GM12878 (cell line): ENCODE measurements at regions not wholly inside any gene's neighbourhood (a gene's known extent, or its start where the extent isn't known, plus 50 kb on each side); places are given as distances from the start of the nearest gene placed in this dataset.

Experiments used
- ATAC-seq: fragments of 200-7000 bp; cut with Tn5 transposase; 3 replicates; pipeline ENCODE4 v1.9.1; 2020; ENCODE audit warnings: mild to moderate bottlenecking, moderate library complexity
- BruUV-seq: library from RNA; stranded (reverse); fragments of 400-500 nt; replicated peaks from 2 replicates; lab custom pipeline; 2021; lab: Mats Ljungman, UMichigan
- CTCF ChIA-PET: fragments of 300-600 bp; sonication (Branson Sonifier 250); formaldehyde crosslinking; extraction: SDS; loops from one replicate; lab custom pipeline; 2021; ENCODE audit warnings: inconsistent platforms; lab: Yijun Ruan, JAX
- POLR2A ChIA-PET: fragments of 350-600 bp; formaldehyde crosslinking; extraction: SDS; loops from one replicate; lab custom pipeline; 2021; ENCODE audit warnings: inconsistent platforms; lab: Charles Lee
- RAD21 ChIA-PET: fragments of 300-600 bp; sonication (Branson Sonifier 250); formaldehyde crosslinking; loops from one replicate; lab custom pipeline; 2023; ENCODE audit warnings: antibody characterized with exemption; ENCODE audit not compliant: unreplicated experiment; lab: Charles Lee
- SMC1A ChIA-PET: fragments of 300-600 bp; sonication (Branson Sonifier 250); formaldehyde crosslinking; loops from one replicate; lab custom pipeline; 2023; ENCODE audit not compliant: unreplicated experiment, uncharacterized antibody; lab: Charles Lee
- DNase-seq: peaks from one replicate; pipeline ENCODE4 v3.0.0-alpha.2; 2011; ENCODE audit warnings: low read depth, low spot score
- FAIRE-seq: peaks from 3 replicates; lab custom pipeline; 2011; peaks lifted over from hg19 to GRCh38; lab: Jason Lieb, UNC
- H2AFZ ChIP-seq: 2 replicates; pipeline ENCODE4 v1.6.0; 2011; ENCODE audit warnings: low read depth, low read length, control low read depth; ENCODE audit not compliant: control insufficient read depth
- H3K27ac ChIP-seq: 2 replicates; pipeline ENCODE4 v1.5.1; 2011; ENCODE audit warnings: control low read depth; ENCODE audit not compliant: control insufficient read depth, insufficient read depth
- H3K27me3 ChIP-seq, 2 experiments: replicated peaks in 1 of 2; 2 replicates each; pipeline versions ENCODE4 v1.6.0 to v1.6.1; 2011; ENCODE audit warnings: low read length in 1 of 2; ENCODE audit not compliant: control insufficient read depth in 2 of 2, insufficient read depth in 2 of 2
- H3K36me3 ChIP-seq, 2 experiments: 2 replicates each; pipeline ENCODE4 v1.5.1; 2011; ENCODE audit warnings: low read length in 1 of 2; ENCODE audit not compliant: control insufficient read depth in 2 of 2, insufficient read depth in 2 of 2
- H3K4me1 ChIP-seq: 2 replicates; pipeline ENCODE4 v1.6.1; 2011; ENCODE audit warnings: mild to moderate bottlenecking, low read length, moderate library complexity, mixed read lengths; ENCODE audit not compliant: control insufficient read depth, insufficient read depth
- H3K4me2 ChIP-seq: 2 replicates; pipeline ENCODE4 v1.6.0; 2011; ENCODE audit warnings: control low read depth; ENCODE audit not compliant: control insufficient read depth, insufficient read depth
- H3K4me3 ChIP-seq: fragments of 200-600 bp; sonication (generic); 2 replicates; pipeline ENCODE4 v1.5.1; 2016
- H3K79me2 ChIP-seq: 2 replicates; pipeline ENCODE4 v1.6.0; 2011; ENCODE audit warnings: low read length; ENCODE audit not compliant: control insufficient read depth, insufficient read depth
- H3K9ac ChIP-seq: 2 replicates; pipeline ENCODE4 v1.8.0; 2011; ENCODE audit warnings: low read length, control low read depth, mixed read lengths; ENCODE audit not compliant: control insufficient read depth, insufficient read depth
- H3K9me3 ChIP-seq: replicated peaks from 3 replicates; pipeline ENCODE4 v1.5.1; 2011; ENCODE audit warnings: mild to moderate bottlenecking, low read length; ENCODE audit not compliant: control insufficient read depth, insufficient read depth
- H4K20me1 ChIP-seq: 2 replicates; pipeline ENCODE4 v1.6.0; 2011; ENCODE audit not compliant: control insufficient read depth, insufficient read depth
- JUND ChIP-seq: IDR thresholded peaks from 2 replicates; pipeline ENCODE4 v1.6.1; 2012; ENCODE audit warnings: low read depth, mild to moderate bottlenecking, low read length, improper control_type of control experiment, moderate library complexity
- SUZ12 ChIP-seq: fragments of 200-600 bp; sonication (generic); IDR thresholded peaks from one replicate; pipeline ENCODE4 v1.6.1; 2018; ENCODE audit warnings: antibody characterized with exemption, mild to moderate bottlenecking; ENCODE audit not compliant: unreplicated experiment
- ZNF274 ChIP-seq: IDR thresholded peaks from one replicate; pipeline ENCODE4 v1.8.0; 2011; ENCODE audit not compliant: insufficient read length, insufficient read depth
- ZNF384 ChIP-seq: IDR thresholded peaks from 2 replicates; pipeline ENCODE4 v1.6.1; 2012; ENCODE audit warnings: low read depth, mild to moderate bottlenecking, low read length, improper control_type of control experiment, borderline replicate concordance
- WGBS: methylation state at CpG from one replicate; pipeline ENCODE4 v1.1.6; 2016; ENCODE audit warnings: low lambda C conversion rate; ENCODE audit not compliant: insufficient replicate concordance, insufficient coverage; ENCODE audit errors: missing lambda C conversion rate; 5-methylcytosine and 5-hydroxymethylcytosine counted together
- in situ Hi-C: fragments of 300-500 bp; cut with MboI; formaldehyde crosslinking; loops from 9 replicates; pipeline ENCODE4 v1.14.3; 2018; ENCODE audit warnings: mixed read lengths
- intact Hi-C: fragments of 100-400 bp; cut with micrococcal nuclease; formaldehyde crosslinking; loops from one replicate; pipeline ENCODE4 v1.14.2; 2022; ENCODE audit not compliant: unreplicated experiment
- TF ChIP-seq, protein P1 (sequence below): fragments of 450-650 bp; IDR thresholded peaks from 2 replicates; pipeline ENCODE4 v1.6.1; 2017; ENCODE audit warnings: mild to moderate bottlenecking, low read depth, inconsistent platforms; ENCODE audit not compliant: poor library complexity, severe bottlenecking
- TF ChIP-seq, protein P2 (sequence below): IDR thresholded peaks from 2 replicates; pipeline ENCODE4 v1.6.1; 2012; ENCODE audit warnings: low read depth, low read length, improper control_type of control experiment

DNA sequence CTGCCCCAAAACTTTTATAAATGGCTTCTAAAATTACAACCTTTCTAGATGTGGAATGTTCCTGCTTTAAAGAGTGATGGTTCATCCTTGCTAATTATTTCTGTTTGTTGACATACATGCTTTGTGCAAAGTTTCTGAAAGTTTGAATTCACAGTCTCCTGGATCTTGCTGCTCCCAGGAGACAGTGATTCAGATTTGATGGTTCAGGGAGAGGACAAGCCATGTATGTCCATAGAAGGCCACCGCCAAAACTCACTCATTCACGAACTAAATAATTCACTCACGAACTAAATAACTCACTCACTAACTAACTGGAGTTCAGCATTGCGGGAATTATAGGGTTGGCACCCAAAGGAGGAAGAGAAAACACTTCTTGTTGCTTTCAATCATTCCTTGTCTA is 416.5 kb upstream of the ZEB2 start:
- H3K36me3 ChIP-seq = no peaks in the 10 kb centered on the region
- CTCF ChIA-PET = no interaction called here
- intact Hi-C loops = no loop called here
- RAD21 ChIA-PET = no interaction called here
- H3K27ac ChIP-seq = no peak overlapping the region
- TF ChIP-seq, protein P1, sequence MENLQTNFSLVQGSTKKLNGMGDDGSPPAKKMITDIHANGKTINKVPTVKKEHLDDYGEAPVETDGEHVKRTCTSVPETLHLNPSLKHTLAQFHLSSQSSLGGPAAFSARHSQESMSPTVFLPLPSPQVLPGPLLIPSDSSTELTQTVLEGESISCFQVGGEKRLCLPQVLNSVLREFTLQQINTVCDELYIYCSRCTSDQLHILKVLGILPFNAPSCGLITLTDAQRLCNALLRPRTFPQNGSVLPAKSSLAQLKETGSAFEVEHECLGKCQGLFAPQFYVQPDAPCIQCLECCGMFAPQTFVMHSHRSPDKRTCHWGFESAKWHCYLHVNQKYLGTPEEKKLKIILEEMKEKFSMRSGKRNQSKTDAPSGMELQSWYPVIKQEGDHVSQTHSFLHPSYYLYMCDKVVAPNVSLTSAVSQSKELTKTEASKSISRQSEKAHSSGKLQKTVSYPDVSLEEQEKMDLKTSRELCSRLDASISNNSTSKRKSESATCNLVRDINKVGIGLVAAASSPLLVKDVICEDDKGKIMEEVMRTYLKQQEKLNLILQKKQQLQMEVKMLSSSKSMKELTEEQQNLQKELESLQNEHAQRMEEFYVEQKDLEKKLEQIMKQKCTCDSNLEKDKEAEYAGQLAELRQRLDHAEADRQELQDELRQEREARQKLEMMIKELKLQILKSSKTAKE = no peak
- TF ChIP-seq JUND = no peak
- TF ChIP-seq SUZ12 = no peak
- TF ChIP-seq, protein P2, sequence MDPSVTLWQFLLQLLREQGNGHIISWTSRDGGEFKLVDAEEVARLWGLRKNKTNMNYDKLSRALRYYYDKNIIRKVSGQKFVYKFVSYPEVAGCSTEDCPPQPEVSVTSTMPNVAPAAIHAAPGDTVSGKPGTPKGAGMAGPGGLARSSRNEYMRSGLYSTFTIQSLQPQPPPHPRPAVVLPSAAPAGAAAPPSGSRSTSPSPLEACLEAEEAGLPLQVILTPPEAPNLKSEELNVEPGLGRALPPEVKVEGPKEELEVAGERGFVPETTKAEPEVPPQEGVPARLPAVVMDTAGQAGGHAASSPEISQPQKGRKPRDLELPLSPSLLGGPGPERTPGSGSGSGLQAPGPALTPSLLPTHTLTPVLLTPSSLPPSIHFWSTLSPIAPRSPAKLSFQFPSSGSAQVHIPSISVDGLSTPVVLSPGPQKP = no peak
- TF ChIP-seq ZNF384 = no peak
- no peak for TF ChIP-seq ZNF274
- SMC1A ChIA-PET = no interaction called here
- H3K4me3 ChIP-seq = no peak overlapping the region
- POLR2A ChIA-PET = no interaction called here
- H3K4me2 ChIP-seq = no peak overlapping the region
- H3K27me3 ChIP-seq = no peaks in the 10 kb centered on the region
- in situ Hi-C loops = no loop called here
- H3K4me1 ChIP-seq = no peaks in the 10 kb centered on the region
- FAIRE-seq (no peak), ATAC-seq (no peak), DNase-seq (no peak)
- no peaks in the 10 kb centered on the region for H4K20me1 ChIP-seq
- no peak overlapping the region for H2AFZ ChIP-seq
- H3K79me2 ChIP-seq = no peaks in the 10 kb centered on the region
- BruUV-seq = no TSS peak
- WGBS = 35% methylated on average over 4 of the region's 4 CpGs
- no peaks in the 10 kb centered on the region for H3K9me3 ChIP-seq
- no peak overlapping the region for H3K9ac ChIP-seq
